PC-9 (cell line): ENCODE measurements at regions not wholly inside any gene's neighbourhood (a gene's known extent, or its start where the extent isn't known, plus 50 kb on each side); places are given as distances from the start of the nearest gene placed in this dataset.

Experiments
- BruUV-seq: library from RNA; stranded (reverse); fragments of 400-500 nt; replicated peaks from 2 replicates; lab custom pipeline; 2021; lab: Mats Ljungman, UMichigan
- CTCF ChIA-PET: fragments of 300-600 bp; sonication (Branson Sonifier 250); formaldehyde crosslinking; loops from one replicate; lab custom pipeline; 2022; ENCODE audit warnings: antibody characterized with exemption; lab: Charles Lee
- POLR2A ChIA-PET: fragments of 300-600 bp; sonication (Branson Sonifier 250); formaldehyde crosslinking; loops from one replicate; lab custom pipeline; 2022; ENCODE audit warnings: antibody characterized with exemption; ENCODE audit not compliant: unreplicated experiment; lab: Charles Lee
- DNase-seq, 2 experiments: peaks; one replicate each; pipeline versions ENCODE4 v3.0.0 to v3.0.0-alpha.2; 2015 to 2022; ENCODE audit warnings: mixed read lengths in 1 of 2
- H2AFZ ChIP-seq: fragments of 200-600 bp; sonication (generic); 2 replicates; pipeline ENCODE4 v1.8.1; 2017; ENCODE audit warnings: antibody characterized with exemption
- H3F3A ChIP-seq: fragments of 200-600 bp; sonication (generic); 2 replicates; pipeline ENCODE4 v1.8.1; 2017; ENCODE audit warnings: antibody characterized with exemption, mild to moderate bottlenecking, low read depth; ENCODE audit not compliant: insufficient read depth
- H3K27ac ChIP-seq: fragments of 200-600 bp; sonication (generic); 2 replicates; pipeline ENCODE4 v1.6.1; 2016; ENCODE audit warnings: mixed run types
- H3K27me3 ChIP-seq: fragments of 200-600 bp; sonication (generic); 2 replicates; pipeline ENCODE4 v1.6.1; 2016; ENCODE audit warnings: low read depth, mixed run types; ENCODE audit not compliant: insufficient read depth
- H3K36me3 ChIP-seq: fragments of 200-600 bp; sonication (generic); 2 replicates; pipeline ENCODE4 v1.6.1; 2016; ENCODE audit warnings: low read depth, mixed run types
- H3K4me1 ChIP-seq: fragments of 200-600 bp; sonication (generic); replicated peaks from 2 replicates; pipeline ENCODE4 v1.6.1; 2016; ENCODE audit warnings: mixed run types; ENCODE audit not compliant: insufficient read depth
- H3K4me2 ChIP-seq: fragments of 200-600 bp; sonication (generic); 2 replicates; pipeline ENCODE4 v1.6.1; 2017; ENCODE audit warnings: mixed run types
- H3K4me3 ChIP-seq: fragments of 200-600 bp; sonication (generic); 2 replicates; pipeline ENCODE4 v1.6.1; 2016; ENCODE audit warnings: mixed run types
- H3K79me2 ChIP-seq: fragments of 200-600 bp; sonication (generic); 2 replicates; pipeline ENCODE4 v1.6.1; 2017; ENCODE audit warnings: low read depth, mixed run types
- H3K9me2 ChIP-seq: fragments of 200-600 bp; sonication (generic); 2 replicates; pipeline ENCODE4 v1.8.1; 2017; ENCODE audit warnings: mild to moderate bottlenecking; ENCODE audit not compliant: insufficient read depth
- H3K9me3 ChIP-seq: fragments of 200-600 bp; sonication (generic); 2 replicates; pipeline ENCODE4 v1.8.1; 2016; ENCODE audit warnings: low read depth; ENCODE audit not compliant: insufficient read depth
- H4K20me1 ChIP-seq: fragments of 200-600 bp; sonication (generic); 2 replicates; pipeline ENCODE4 v1.8.1; 2017; ENCODE audit not compliant: insufficient read depth
- CTCF ChIP-seq: fragments of 200-600 bp; sonication (generic); conservative IDR thresholded peaks from 2 replicates; pipeline ENCODE4 v1.6.1; 2017; ENCODE audit warnings: mixed run types, antibody characterized with exemption, mild to moderate bottlenecking, moderate library complexity
- EZH2 ChIP-seq: fragments of 200-600 bp; sonication (generic); IDR thresholded peaks from 2 replicates; pipeline ENCODE4 v1.8.0; 2017; ENCODE audit warnings: antibody characterized with exemption, low read depth
- intact Hi-C: fragments of 100-400 bp; cut with micrococcal nuclease; formaldehyde crosslinking; loops from one replicate; pipeline ENCODE4 v1.10.0; 2022; ENCODE audit not compliant: unreplicated experiment

- Histone ChIP-seq H3K4me3 (no peak overlapping the region), H3F3A (no peaks in the 10 kb centered on the region), H3K36me3 (no peaks in the 10 kb centered on the region), H3K79me2 (no peaks in the 10 kb centered on the region), H3K9me2 (no peaks in the 10 kb centered on the region), H3K4me1 (no peaks in the 10 kb centered on the region), H3K27me3 (no peaks in the 10 kb centered on the region), H3K27ac (no peak overlapping the region), H4K20me1 (no peaks in the 10 kb centered on the region), H2AFZ (no peak overlapping the region), H3K4me2 (no peak overlapping the region), H3K9me3 (no peaks in the 10 kb centered on the region)
- TF ChIP-seq CTCF (no peak), EZH2 (no peak)
- ChIA-PET CTCF (no interaction called here), POLR2A (no interaction called here)
- DNase-seq: no peak
- no TSS peak for BruUV-seq
- intact Hi-C loops: loop anchor here (5.0 kb wide), 1 partner anchor 39 kb away; no protein-coding TSS in a partner anchor
Measured at GRCh38 chr4:20617678-20618396, 82.4 kb upstream of the PACRGL start.

DNA sequence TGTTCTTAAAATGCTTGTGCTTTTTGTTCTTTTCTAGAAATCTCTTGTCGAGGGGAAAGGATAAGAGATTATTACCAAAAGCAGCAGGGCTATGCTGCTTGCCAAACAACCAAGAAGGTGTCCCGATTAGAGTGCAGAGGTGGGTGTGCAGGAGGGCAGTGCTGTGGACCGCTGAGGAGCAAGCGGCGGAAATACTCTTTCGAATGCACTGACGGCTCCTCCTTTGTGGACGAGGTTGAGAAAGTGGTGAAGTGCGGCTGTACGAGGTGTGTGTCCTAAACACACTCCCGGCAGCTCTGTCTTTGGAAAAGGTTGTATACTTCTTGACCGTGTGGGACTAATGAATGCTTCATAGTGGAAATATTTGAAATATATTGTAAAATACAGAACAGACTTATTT lies 81.5 kb upstream of the PACRGL start:
- no peak for TF ChIP-seq CTCF
- TF ChIP-seq EZH2: no peak
- DNase-seq: no peak
- Histone ChIP-seq H2AFZ (no peak overlapping the region), H3K4me3 (no peak overlapping the region), H3K9me3 (no peaks in the 10 kb centered on the region), H3K79me2 (no peaks in the 10 kb centered on the region), H3K36me3 (no peaks in the 10 kb centered on the region), H3K9me2 (no peaks in the 10 kb centered on the region), H4K20me1 (no peaks in the 10 kb centered on the region), H3K27me3 (no peaks in the 10 kb centered on the region), H3K27ac (no peak overlapping the region), H3F3A (no peaks in the 10 kb centered on the region), H3K4me1 (no peaks in the 10 kb centered on the region), H3K4me2 (no peak overlapping the region)
- no TSS peak for BruUV-seq
- ChIA-PET CTCF (no interaction called here), POLR2A (no interaction called here)
- intact Hi-C loops: loop anchor here (5.0 kb wide), 1 partner anchor 39 kb away; no protein-coding TSS in a partner anchor

DNA sequence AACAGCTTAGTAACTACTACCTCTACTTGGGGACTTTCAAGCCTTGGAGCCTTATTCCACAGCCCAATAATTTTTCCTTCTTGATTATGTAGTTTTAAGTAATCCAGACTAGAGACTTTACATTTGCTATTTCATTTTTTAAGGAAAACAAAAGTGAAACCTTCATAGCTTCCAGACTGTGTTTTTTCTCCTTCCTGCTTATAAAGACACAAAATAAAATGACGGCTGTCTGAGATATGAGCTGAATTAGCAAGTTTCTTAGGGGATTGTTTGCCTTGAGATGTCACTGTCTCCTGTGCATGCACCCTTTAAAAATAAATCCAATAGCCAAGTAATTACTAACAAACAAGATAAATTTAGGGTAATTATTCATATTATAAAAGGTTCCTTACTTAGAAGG lies 78.8 kb upstream of the PACRGL start:
- no peak for DNase-seq
- CTCF ChIA-PET: no interaction called here
- no TSS peak for BruUV-seq
- Histone ChIP-seq H4K20me1 (no peaks in the 10 kb centered on the region), H3K4me3 (no peak overlapping the region), H2AFZ (no peak overlapping the region), H3K36me3 (no peaks in the 10 kb centered on the region), H3K9me2 (no peaks in the 10 kb centered on the region), H3K4me1 (no peaks in the 10 kb centered on the region), H3K4me2 (no peak overlapping the region), H3K9me3 (no peaks in the 10 kb centered on the region), H3K79me2 (no peaks in the 10 kb centered on the region), H3K27me3 (no peaks in the 10 kb centered on the region), H3F3A (no peaks in the 10 kb centered on the region), H3K27ac (no peak overlapping the region)
- TF ChIP-seq CTCF: no peak
- no peak for TF ChIP-seq EZH2
- intact Hi-C loops: no loop called here
- POLR2A ChIA-PET: no interaction called here
